ENCODE measurements at regions not wholly inside any gene's neighbourhood (a gene's known extent, or its start where the extent isn't known, plus 50 kb on each side); places are given as distances from the start of the nearest gene placed in this dataset.
"Not testable (repeated sequence)": the region's sequence is repeated elsewhere in the genome, so short reads cannot be mapped to it uniquely, and the experiment has no call there.

- no peak for DNase-seq
Observed at GRCh38 chr11:16528639-16529038, 172.3 kb upstream of the SOX6 start.

GRCh38 chr11:16527525-16528246 lies 171.3 kb upstream of the SOX6 start:
- no peak for DNase-seq

DNA sequence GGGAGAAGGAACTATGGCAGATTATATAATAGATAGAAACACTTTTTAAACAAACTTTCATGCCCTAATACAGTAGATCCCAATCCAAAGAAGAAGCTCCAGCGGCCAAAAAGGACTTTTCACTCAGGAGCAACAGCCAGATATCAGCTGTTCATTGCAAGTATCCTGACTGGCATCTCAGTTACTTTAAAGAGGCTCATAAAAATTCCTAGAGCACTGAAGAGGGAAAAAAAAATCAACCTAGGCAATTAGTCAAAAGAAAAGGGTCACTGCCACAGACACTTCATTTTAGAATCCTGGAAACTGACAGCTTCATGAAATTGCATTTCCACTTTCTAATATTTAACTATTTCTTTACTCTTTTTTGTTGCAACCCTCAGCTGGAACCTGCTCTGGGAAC lies 170.6 kb upstream of the SOX6 start:
- no peak for DNase-seq

DNA sequence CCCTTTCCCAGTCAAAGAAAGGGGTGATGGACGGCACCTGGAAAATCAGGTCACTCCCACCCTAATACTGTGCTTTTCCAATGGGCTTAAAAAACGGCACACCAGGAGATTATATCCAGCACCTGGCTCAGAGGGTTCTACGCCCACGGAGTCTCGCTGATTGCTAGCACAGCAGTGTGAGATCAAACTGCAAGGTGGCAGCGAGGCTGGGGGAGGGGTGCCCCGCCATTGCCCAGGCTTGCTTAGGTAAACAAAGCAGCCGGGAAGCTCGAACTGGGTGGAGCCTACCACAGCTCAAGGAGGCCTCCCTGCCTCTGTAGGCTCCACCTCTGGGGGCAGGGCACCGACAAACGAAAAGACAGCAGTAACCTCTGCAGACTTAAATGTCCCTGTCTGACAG lies 164.4 kb upstream of the SOX6 start:
- not testable (repeated sequence) for DNase-seq

DNA sequence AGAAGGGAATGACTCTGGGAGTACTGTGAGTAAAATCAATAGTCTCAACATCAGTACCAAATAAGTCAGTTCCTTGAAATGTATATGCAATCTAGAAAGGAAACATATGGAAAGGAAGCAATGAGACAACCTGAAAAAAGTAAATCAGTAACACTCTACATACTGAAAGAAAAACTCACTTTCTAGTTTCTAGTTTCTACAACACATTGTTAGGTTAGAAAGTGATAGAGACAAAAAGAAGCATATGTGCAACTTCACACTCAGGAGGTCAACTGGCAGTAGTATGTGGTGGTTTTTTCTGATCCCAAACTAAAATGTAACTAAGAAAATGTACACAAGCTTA lies 156.5 kb upstream of the SOX6 start:
- DNase-seq: no peak

DNA sequence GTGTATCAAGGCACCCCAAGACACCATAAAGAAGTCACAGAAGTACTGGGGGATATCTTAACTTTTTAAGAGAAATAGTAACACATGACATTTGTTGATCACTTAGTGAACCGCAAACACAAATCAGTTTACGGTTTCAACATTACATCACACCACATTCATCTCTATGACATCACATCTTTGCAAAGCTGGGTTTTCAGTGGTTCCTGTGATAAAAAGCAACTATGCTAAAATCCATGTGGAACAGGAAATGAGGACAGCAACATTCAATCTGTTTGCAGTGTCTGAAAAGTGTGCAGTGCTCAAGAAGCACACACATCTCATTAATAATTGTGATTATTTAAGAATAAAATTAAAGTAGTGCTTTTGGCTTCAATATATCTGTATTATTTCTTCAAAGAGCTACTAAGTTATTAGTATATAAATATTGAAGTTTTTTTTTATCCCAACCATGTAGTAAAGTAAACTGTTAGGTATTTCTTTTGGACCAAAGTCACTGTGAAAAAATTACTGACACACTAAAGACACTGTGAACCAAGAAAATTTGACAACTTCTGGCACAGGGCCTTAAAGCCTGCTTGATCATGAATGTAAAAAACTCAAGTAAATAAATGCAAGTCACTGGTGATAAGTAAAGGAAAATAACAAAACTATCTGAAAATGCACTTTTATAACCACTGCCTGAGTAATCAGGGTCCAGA lies 156.0 kb upstream of the SOX6 start:
- no peak for DNase-seq

DNA sequence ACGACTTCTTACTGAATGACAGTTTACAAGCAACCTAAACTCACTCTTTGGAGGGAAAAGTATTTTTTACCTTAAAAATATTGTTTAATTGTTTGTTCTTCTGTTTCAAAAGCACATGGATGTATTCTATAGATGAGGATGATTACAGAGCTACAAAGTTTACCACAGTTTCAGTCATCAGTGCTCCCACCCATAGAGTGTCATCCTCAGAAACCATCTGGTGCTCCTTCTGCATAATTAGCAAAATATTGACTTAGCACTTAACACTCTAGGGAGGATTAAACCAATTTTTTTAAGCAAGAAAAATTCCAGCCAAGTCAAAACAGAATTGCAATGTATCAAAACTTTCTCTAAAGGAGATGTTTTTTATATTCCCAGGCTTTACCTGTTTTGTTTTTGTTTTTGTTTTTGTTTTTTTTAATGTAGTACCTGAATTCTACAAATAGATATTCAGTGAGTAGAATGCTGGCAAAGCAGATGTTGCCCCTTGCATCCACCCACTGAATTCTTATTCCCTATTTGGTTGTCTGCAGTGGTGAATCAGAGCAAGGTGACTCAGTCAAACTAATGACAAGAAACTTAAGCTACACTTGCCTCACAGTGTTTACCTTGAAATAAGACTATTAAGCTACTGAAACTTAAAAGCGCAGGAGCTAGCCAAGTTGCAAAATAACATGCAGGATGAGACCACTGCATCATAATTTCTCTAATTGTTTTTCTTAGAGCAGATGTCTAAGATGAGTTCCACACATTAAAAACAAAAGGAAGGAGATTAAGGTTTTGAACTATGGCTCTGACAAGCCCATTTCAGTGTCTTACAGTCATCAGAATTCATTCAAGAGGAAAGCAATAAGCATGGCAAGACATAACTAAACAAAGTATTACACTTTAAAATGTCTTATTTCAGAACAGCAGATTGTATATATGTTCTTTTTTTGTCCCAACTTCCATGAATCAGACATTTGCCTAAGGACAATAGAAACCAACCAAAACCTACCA lies 155.1 kb upstream of the SOX6 start:
- no peak for DNase-seq

GRCh38 chr11:16505481-16505880 lies 149.1 kb upstream of the SOX6 start:
- no peak for DNase-seq

DNA sequence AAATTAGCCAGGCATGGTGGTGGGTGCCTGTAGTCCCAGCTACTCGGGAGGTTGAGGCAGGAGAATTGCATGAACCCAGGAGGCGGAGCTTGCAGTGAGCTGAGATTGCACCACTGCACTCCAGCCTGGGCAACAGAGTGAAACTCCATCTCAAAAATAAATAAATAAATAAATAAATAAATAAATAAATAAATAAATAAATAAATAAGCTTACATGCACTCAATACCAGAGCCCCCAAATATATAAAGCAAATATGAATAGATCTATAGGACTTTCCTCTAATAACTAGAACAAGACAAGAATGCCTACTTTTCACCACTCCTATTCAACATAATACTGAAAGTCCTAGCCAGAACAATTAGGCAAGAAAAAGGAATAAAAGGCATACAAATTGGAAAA lies 147.5 kb upstream of the SOX6 start:
- not testable (repeated sequence) for DNase-seq

- no peak for DNase-seq
Observed at GRCh38 chr11:16494918-16495691, 138.8 kb upstream of the SOX6 start.

GRCh38 chr11:16484434-16484833 lies 128.1 kb upstream of the SOX6 start:
- DNase-seq: no peak

DNA sequence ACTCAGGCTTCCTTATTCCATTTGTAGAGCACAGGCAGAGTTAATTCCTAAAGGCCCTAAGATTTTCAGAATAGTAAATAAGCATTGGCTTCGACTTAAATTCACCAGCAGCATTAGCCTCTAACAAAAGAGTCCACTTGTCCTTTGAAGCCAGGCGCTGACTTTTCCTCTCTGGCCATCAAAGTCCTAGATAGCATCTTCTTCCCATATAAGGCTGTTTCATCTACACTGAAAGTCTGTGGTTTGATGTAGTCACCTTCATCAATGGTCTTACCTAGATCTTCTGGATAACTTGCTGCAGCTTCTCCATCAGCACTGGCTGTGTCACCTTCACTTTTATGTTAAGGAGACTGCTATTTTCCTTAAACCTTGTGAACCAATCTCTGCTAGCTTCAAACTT lies 118.3 kb upstream of the SOX6 start:
- no peak for DNase-seq

DNA sequence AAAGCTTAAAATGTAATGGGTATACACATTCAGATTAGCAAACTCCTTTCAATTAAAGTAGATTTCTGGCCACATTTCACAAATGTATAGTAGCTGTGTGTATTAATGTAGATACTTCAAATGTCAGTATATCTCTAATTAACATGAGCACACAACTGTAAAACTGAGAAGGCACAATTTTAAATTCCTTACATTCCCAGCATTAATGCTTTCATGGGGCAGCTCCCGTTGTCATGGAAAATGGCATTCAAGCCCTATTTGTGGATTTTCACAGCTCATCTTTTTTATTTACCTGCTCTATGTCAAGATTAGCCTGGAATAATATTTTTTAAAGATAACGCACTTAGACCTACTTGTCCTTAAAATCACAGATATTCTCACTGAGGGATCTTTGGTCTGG lies 113.6 kb upstream of the SOX6 start:
- DNase-seq: no peak

GRCh38 chr11:16468735-16469453 lies 112.5 kb upstream of the SOX6 start:
- DNase-seq: no peak

DNA sequence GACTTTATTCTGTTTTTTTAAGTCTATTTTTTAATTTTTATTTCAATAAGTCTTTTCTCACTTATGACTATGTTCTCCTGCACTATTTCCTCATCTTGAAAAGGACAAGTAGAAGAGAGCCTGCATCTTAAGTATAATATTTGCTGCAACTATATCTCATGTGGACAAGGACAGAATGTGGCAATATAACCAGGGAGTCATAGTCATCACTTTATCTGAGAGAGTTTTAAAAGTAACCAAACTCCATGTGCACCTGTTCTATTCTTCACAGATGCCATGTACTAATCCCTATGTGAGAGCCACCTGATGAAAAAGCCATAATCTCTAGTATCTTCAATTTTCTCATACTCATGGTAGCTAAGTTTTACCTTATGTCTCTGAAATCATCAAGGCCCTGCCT lies 104.2 kb upstream of the SOX6 start:
- DNase-seq: no peak

GRCh38 chr11:16456366-16456765 lies 100.0 kb upstream of the SOX6 start:
- DNase-seq: no peak

- DNase-seq: no peak
Observed at GRCh38 chr11:16454289-16454863, 98.0 kb upstream of the SOX6 start.

DNA sequence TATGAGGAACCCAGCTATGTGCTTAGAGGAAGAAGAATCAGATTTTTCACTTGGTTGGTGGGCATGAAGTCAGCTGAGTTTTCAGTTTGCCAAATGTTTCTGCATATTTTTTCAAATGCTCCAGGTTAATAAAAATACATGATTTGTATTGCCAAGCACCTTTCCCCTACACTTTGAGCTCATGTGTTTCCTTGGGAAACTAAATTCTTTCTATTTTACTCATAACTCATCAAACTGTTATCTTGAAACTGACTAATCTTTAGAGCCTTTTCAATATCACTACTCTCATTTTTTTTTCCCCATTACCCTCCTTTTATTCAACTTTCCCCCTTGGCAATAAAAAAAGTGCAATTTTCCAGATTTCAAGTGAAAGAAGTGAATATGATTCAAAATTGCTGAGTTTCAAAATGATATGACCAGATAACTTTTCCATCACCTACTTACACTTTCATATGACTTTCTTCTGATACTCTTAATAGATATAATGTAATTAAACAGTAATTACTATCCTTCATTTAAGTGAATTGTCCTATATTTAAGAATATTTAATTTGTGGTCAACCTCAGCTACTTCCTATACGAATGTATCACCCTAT lies 91.9 kb upstream of the SOX6 start:
- no peak for DNase-seq

DNA sequence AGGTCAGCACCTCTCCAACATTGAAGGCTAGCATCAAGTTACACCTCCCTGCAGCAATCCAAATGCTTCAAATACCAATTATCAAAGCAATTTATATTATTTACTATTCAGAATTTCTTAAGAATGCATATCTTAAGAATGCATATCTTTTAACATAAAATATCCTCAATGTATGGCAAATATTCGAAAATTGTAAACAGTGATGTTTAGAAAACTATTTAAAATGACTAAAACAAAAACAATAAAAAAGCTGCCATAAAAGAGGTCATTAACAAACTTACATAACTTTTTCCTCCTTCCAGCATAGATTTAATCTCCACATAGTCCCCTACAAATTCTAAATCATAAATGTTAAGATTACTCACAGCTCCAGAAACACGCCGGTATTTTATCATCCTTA lies 85.1 kb upstream of the SOX6 start:
- DNase-seq: no peak

DNA sequence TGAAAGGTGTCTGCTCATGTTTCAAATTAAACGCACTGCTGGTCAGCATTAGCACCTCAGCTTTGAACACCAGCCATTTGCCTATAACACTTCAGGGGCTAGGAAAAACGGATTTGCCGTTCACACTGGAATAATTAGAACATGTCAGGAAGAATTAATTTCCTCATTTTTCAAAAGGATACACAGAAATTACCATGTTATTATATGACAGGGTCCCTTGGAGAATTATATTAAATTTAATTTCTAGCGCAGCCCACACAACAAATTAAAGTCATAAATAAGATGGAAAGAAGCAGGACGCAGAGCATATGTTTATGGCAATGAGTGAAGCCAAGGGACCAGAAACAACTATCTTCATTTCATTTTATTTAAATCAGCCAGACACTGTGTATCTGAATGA lies 83.8 kb upstream of the SOX6 start:
- no peak for DNase-seq

DNA sequence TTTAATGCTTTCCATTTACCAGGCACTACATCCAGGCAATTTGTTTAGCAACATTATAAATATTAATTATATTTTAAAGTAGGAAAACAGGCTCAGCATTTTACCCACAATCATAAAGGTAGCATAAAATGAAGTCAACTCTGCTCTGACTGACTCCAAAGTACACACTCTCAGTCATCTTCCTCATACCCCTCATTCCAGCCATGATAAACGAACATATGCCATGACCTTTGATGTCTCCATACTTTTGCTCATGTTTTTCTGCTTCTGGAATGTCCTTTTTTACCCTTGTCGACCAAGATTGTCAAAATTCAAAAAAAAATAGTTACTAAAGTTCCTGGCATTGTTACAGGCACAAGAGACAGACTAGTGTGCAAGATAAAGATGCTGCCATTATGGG lies 77.7 kb upstream of the SOX6 start:
- DNase-seq: no peak

All from suppressor macrophage (primary cell).